Hepatocyte (in vitro differentiated cells): ENCODE measurements at regions not wholly inside any gene's neighbourhood (a gene's known extent, or its start where the extent isn't known, plus 50 kb on each side); places are given as distances from the start of the nearest gene placed in this dataset.

Experiments
- EZH2phosphoT487 ChIP-seq: fragments of 200-600 bp; sonication (generic); IDR thresholded peaks from one replicate; pipeline ENCODE4 v1.6.1; 2018; ENCODE audit warnings: antibody characterized with exemption, mild to moderate bottlenecking, low read depth, moderate library complexity; ENCODE audit not compliant: unreplicated experiment, severe bottlenecking
- TF ChIP-seq, protein P1 (sequence below): fragments of 200-600 bp; sonication (generic); IDR thresholded peaks from 2 replicates; pipeline ENCODE4 v1.5.1; 2016; ENCODE audit warnings: antibody characterized with exemption, mild to moderate bottlenecking; ENCODE audit not compliant: poor library complexity

DNA sequence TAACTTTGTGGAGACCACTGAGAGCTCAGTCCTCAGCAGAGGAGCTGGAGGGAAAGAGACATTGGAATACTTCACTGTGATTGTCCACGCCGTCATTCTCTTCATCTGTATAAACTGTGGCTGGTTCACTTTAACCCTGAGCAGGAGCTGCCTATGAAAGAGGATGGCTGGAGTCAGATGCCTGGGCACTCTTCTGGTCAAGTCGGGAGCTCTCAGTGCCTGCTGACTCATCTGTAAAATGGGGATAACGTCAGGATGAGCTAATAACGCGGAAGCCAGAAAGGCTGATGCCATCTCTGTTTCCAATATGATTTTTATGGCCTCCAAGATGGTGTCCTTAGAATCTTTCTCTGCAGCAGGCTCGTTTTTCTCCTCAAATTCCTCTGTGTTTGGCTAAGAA, 51.6 kb upstream of the MRPS22 start:
- TF ChIP-seq, protein P1, sequence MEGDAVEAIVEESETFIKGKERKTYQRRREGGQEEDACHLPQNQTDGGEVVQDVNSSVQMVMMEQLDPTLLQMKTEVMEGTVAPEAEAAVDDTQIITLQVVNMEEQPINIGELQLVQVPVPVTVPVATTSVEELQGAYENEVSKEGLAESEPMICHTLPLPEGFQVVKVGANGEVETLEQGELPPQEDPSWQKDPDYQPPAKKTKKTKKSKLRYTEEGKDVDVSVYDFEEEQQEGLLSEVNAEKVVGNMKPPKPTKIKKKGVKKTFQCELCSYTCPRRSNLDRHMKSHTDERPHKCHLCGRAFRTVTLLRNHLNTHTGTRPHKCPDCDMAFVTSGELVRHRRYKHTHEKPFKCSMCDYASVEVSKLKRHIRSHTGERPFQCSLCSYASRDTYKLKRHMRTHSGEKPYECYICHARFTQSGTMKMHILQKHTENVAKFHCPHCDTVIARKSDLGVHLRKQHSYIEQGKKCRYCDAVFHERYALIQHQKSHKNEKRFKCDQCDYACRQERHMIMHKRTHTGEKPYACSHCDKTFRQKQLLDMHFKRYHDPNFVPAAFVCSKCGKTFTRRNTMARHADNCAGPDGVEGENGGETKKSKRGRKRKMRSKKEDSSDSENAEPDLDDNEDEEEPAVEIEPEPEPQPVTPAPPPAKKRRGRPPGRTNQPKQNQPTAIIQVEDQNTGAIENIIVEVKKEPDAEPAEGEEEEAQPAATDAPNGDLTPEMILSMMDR, result no peak
- no peak for TF ChIP-seq EZH2phosphoT487
